Ishikawa (cell line): ENCODE measurements at regions not wholly inside any gene's neighbourhood (a gene's known extent, or its start where the extent isn't known, plus 50 kb on each side); places are given as distances from the start of the nearest gene placed in this dataset.

ENCODE experiments used
- CEBPB ChIP-seq: IDR thresholded peaks from 2 replicates; pipeline ENCODE4 v1.6.1; 2012
- EP300 ChIP-seq: IDR thresholded peaks from 2 replicates; pipeline ENCODE4 v1.6.1; 2012; ENCODE audit warnings: borderline replicate concordance
- FOXM1 ChIP-seq: IDR thresholded peaks from 2 replicates; pipeline ENCODE4 v1.6.1; 2012; ENCODE audit warnings: low read depth, borderline replicate concordance
- NFIC ChIP-seq: IDR thresholded peaks from 2 replicates; pipeline ENCODE4 v1.6.1; 2012
- RAD21 ChIP-seq: IDR thresholded peaks from 2 replicates; pipeline ENCODE4 v1.6.1; 2012; ENCODE audit warnings: low read depth
- TAF1 ChIP-seq: IDR thresholded peaks from 2 replicates; pipeline ENCODE4 v1.6.1; 2012; ENCODE audit warnings: low read depth, mild to moderate bottlenecking
- TEAD4 ChIP-seq: IDR thresholded peaks from 2 replicates; pipeline ENCODE4 v1.6.1; 2012
- TF ChIP-seq, protein P1 (sequence below): IDR thresholded peaks from 2 replicates; pipeline ENCODE4 v1.6.1; 2012; ENCODE audit warnings: low read depth, mild to moderate bottlenecking

DNA sequence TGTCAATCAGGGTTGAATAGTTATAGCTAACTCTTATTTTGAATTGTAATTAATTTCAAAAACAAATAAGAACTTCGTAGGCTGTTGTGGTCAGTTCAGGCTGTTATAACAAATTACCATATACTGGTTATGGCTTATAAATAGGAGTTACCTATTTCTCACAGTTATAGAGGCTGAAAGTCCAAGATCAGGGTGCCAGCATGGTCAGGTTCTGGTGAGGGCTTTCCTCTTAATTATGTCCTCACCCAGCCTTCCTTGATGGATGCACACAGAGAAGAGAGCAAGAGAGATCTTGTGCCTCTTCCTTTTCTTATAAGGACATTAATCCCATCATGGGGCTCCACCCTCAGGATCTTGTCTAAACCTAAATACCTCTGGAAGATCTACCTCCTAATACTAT lies 265.9 kb upstream of the SUCLG2 start:
- TF ChIP-seq NFIC (no peak), CEBPB (no peak), RAD21 (no peak), FOXM1 (no peak), EP300 (no peak), TEAD4 (no peak), TAF1 (no peak)
- TF ChIP-seq, protein P1, sequence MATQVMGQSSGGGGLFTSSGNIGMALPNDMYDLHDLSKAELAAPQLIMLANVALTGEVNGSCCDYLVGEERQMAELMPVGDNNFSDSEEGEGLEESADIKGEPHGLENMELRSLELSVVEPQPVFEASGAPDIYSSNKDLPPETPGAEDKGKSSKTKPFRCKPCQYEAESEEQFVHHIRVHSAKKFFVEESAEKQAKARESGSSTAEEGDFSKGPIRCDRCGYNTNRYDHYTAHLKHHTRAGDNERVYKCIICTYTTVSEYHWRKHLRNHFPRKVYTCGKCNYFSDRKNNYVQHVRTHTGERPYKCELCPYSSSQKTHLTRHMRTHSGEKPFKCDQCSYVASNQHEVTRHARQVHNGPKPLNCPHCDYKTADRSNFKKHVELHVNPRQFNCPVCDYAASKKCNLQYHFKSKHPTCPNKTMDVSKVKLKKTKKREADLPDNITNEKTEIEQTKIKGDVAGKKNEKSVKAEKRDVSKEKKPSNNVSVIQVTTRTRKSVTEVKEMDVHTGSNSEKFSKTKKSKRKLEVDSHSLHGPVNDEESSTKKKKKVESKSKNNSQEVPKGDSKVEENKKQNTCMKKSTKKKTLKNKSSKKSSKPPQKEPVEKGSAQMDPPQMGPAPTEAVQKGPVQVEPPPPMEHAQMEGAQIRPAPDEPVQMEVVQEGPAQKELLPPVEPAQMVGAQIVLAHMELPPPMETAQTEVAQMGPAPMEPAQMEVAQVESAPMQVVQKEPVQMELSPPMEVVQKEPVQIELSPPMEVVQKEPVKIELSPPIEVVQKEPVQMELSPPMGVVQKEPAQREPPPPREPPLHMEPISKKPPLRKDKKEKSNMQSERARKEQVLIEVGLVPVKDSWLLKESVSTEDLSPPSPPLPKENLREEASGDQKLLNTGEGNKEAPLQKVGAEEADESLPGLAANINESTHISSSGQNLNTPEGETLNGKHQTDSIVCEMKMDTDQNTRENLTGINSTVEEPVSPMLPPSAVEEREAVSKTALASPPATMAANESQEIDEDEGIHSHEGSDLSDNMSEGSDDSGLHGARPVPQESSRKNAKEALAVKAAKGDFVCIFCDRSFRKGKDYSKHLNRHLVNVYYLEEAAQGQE = no peak
